Loucy (cell line): ENCODE measurements at regions not wholly inside any gene's neighbourhood (a gene's known extent, or its start where the extent isn't known, plus 50 kb on each side); places are given as distances from the start of the nearest gene placed in this dataset.

ENCODE experiments used
- H2AFZ ChIP-seq: fragments of 200-600 bp; sonication (generic); 2 replicates; pipeline ENCODE4 v1.6.0; 2016; ENCODE audit warnings: antibody characterized with exemption, mild to moderate bottlenecking, low read length, moderate library complexity
- H3F3A ChIP-seq: fragments of 200-600 bp; 2 replicates; pipeline ENCODE4 v1.6.0; 2016; ENCODE audit warnings: antibody characterized with exemption, low read depth, mild to moderate bottlenecking
- H3K27me3 ChIP-seq: fragments of 200-600 bp; sonication (generic); 2 replicates; pipeline ENCODE4 v1.6.1; 2014; ENCODE audit warnings: low read length, mild to moderate bottlenecking; ENCODE audit not compliant: insufficient read depth, poor library complexity, severe bottlenecking
- H3K36me3 ChIP-seq: fragments of 200-600 bp; sonication (generic); 2 replicates; pipeline ENCODE4 v1.6.1; 2016; ENCODE audit warnings: low read length; ENCODE audit not compliant: insufficient read depth
- H3K4me1 ChIP-seq: fragments of 200-600 bp; sonication (generic); 2 replicates; pipeline ENCODE4 v1.5.1; 2014; ENCODE audit warnings: low read length, mild to moderate bottlenecking; ENCODE audit not compliant: insufficient read depth, poor library complexity, severe bottlenecking
- H3K4me2 ChIP-seq: fragments of 200-600 bp; sonication (generic); 2 replicates; pipeline ENCODE4 v1.6.0; 2014; ENCODE audit warnings: antibody characterized with exemption, low read length, low read depth, mild to moderate bottlenecking; ENCODE audit not compliant: poor library complexity, severe bottlenecking
- H3K4me3 ChIP-seq: fragments of 200-600 bp; sonication (generic); 2 replicates; pipeline ENCODE4 v1.5.1; 2014; ENCODE audit warnings: low read length, mild to moderate bottlenecking, mixed read lengths; ENCODE audit not compliant: poor library complexity, severe bottlenecking
- H3K79me2 ChIP-seq: fragments of 200-600 bp; sonication (generic); 2 replicates; pipeline ENCODE4 v1.6.1; 2014; ENCODE audit warnings: low read length; ENCODE audit not compliant: insufficient read depth
- H3K9ac ChIP-seq: fragments of 200-600 bp; sonication (generic); 2 replicates; pipeline ENCODE4 v1.6.0; 2014; ENCODE audit warnings: mild to moderate bottlenecking, low read depth, low read length, moderate library complexity; ENCODE audit not compliant: poor library complexity, severe bottlenecking
- H3K9me2 ChIP-seq: fragments of 200-600 bp; sonication (generic); replicated peaks from 2 replicates; pipeline ENCODE4 v1.6.1; 2016; ENCODE audit warnings: low read depth, low read length, mixed read lengths
- H3K9me3 ChIP-seq: fragments of 200-600 bp; sonication (generic); 2 replicates; pipeline ENCODE4 v1.6.1; 2014; ENCODE audit warnings: mild to moderate bottlenecking, antibody characterized with exemption, low read length, low read depth; ENCODE audit not compliant: insufficient read depth
- H4K20me1 ChIP-seq: fragments of 200-600 bp; sonication (generic); 2 replicates; pipeline ENCODE4 v1.6.0; 2014; ENCODE audit warnings: antibody characterized with exemption, low read length, mild to moderate bottlenecking; ENCODE audit not compliant: insufficient read depth, poor library complexity, severe bottlenecking
- EZH2phosphoT487 ChIP-seq: fragments of 200-600 bp; IDR thresholded peaks from 2 replicates; pipeline ENCODE4 v1.6.1; 2018; ENCODE audit warnings: antibody characterized with exemption, mild to moderate bottlenecking, moderate library complexity, borderline replicate concordance
- TF ChIP-seq, protein P1 (sequence below): fragments of 200-600 bp; sonication (generic); conservative IDR thresholded peaks from 2 replicates; pipeline ENCODE4 v1.5.1; 2014; ENCODE audit warnings: mild to moderate bottlenecking, antibody characterized with exemption, low read length

GRCh38 chr5:112574536-112574935 lies 155.5 kb upstream of the EPB41L4A start:
- Histone ChIP-seq H3K9ac (no peak overlapping the region), H3F3A (no peaks in the 10 kb centered on the region), H3K9me2 (no peaks in the 10 kb centered on the region), H3K4me3 (no peak overlapping the region), H3K27me3 (no peaks in the 10 kb centered on the region), H3K79me2 (no peaks in the 10 kb centered on the region), H3K9me3 (no peaks in the 10 kb centered on the region), H3K36me3 (no peaks in the 10 kb centered on the region), H4K20me1 (no peaks in the 10 kb centered on the region), H3K4me2 (no peak overlapping the region), H3K4me1 (no peaks in the 10 kb centered on the region), H2AFZ (no peak overlapping the region)
- TF ChIP-seq, protein P1, sequence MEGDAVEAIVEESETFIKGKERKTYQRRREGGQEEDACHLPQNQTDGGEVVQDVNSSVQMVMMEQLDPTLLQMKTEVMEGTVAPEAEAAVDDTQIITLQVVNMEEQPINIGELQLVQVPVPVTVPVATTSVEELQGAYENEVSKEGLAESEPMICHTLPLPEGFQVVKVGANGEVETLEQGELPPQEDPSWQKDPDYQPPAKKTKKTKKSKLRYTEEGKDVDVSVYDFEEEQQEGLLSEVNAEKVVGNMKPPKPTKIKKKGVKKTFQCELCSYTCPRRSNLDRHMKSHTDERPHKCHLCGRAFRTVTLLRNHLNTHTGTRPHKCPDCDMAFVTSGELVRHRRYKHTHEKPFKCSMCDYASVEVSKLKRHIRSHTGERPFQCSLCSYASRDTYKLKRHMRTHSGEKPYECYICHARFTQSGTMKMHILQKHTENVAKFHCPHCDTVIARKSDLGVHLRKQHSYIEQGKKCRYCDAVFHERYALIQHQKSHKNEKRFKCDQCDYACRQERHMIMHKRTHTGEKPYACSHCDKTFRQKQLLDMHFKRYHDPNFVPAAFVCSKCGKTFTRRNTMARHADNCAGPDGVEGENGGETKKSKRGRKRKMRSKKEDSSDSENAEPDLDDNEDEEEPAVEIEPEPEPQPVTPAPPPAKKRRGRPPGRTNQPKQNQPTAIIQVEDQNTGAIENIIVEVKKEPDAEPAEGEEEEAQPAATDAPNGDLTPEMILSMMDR, result no peak
- no peak for TF ChIP-seq EZH2phosphoT487

DNA sequence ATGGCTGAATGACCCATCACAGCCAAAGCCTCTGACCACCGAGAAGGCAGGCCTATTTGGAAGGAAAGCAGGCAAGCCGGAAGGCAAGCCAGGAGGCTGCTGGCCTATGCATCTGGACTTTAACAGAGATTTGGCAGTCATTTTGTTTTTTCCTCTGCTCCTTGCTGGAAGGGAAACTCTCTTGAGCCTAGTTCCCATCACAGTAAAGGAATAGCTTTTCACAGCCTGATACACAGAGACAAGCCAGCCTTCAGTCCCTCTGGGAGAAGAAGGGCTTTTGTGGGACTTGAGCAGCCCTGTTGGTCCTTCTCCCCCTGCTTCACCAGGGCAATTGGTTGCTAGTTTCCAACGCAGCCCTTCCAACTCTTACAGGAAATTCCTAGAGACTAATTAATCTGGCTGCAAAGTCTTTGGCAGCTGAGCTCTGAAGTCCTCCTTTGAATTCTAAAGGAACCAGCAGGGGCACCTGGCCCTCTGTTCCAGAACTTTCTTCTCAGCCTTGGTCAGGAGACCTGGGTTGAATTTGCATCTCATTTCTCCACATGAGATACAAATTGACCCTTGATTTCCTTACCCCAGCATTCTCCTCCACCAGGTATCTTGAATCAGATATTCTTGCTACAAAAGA lies 157.3 kb upstream of the EPB41L4A start:
- Histone ChIP-seq H2AFZ (no peak overlapping the region), H3K79me2 (no peaks in the 10 kb centered on the region), H3K9me3 (no peaks in the 10 kb centered on the region), H4K20me1 (no peaks in the 10 kb centered on the region), H3K36me3 (no peaks in the 10 kb centered on the region), H3F3A (no peaks in the 10 kb centered on the region), H3K4me1 (peaks cover 5% of the 10 kb centered on the region), H3K4me2 (no peak overlapping the region), H3K4me3 (no peak overlapping the region), H3K27me3 (no peaks in the 10 kb centered on the region), H3K9me2 (no peaks in the 10 kb centered on the region), H3K9ac (no peak overlapping the region)
- TF ChIP-seq, protein P1, result no peak
- no peak for TF ChIP-seq EZH2phosphoT487

DNA sequence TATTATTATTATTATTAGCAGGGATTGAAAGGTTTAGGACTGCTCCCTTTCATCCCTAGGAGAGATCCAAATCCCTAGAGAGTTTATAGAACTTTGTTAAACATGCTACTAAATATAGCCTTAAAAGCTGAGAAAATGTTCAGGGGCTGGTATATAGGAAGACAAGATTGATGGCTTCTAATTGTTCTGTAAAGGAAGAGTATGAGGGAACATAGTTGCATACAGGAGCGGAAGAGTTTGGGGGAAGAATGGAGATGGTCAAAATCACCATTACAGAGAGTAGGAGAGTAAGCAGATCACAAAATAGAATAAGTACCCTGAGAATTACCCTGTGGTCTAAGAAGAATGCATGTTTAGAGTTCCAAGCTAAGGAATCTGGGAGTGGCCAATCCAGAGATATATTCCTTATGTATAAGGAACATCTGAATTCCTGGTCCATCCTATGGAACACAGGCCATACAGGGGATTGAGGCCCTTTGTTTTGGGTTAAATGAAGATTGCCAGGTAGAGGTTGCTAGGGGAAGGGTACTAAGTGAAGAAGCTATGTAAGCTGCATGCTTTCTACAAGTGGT lies 158.0 kb upstream of the APC start:
- no peaks in the 10 kb centered on the region for H3K79me2 ChIP-seq
- no peak overlapping the region for H3K4me3 ChIP-seq
- TF ChIP-seq, protein P1, result no peak
- no peak for TF ChIP-seq EZH2phosphoT487
- H3K27me3 ChIP-seq, result no peaks in the 10 kb centered on the region
- peaks cover 22% of the 10 kb centered on the region for H3K4me1 ChIP-seq
- no peaks in the 10 kb centered on the region for H3K9me3 ChIP-seq
- no peaks in the 10 kb centered on the region for H3K36me3 ChIP-seq
- no peaks in the 10 kb centered on the region for H3K9me2 ChIP-seq
- H3F3A ChIP-seq, result no peaks in the 10 kb centered on the region
- no peaks in the 10 kb centered on the region for H4K20me1 ChIP-seq
- H3K4me2 ChIP-seq, result no peak overlapping the region
- no peak overlapping the region for H3K9ac ChIP-seq
- H2AFZ ChIP-seq, result no peak overlapping the region
